SKM-1 treated with dmso at 0.1 percent for 144 hours (cell line): ENCODE measurements at regions not wholly inside any gene's neighbourhood (a gene's known extent, or its start where the extent isn't known, plus 50 kb on each side); places are given as distances from the start of the nearest gene placed in this dataset.

ENCODE experiments used
- DNase-seq: peaks from one replicate; lab custom pipeline; 2025; ENCODE audit not compliant: unreplicated experiment; lab: John Stamatoyannopoulos, UW

- DNase-seq: no peak
Measured at GRCh38 chr4:170656506-170656905, 566.8 kb upstream of the AADAT start.

GRCh38 chr4:170652571-170652970 is 562.8 kb upstream of the AADAT start:
- DNase-seq: no peak

GRCh38 chr4:170651786-170652185 is 562.0 kb upstream of the AADAT start:
- no peak for DNase-seq

GRCh38 chr4:170627418-170627817 is 537.7 kb upstream of the AADAT start:
- no peak for DNase-seq

- no peak for DNase-seq
Measured at GRCh38 chr4:170623899-170624298, 534.1 kb upstream of the AADAT start.

GRCh38 chr4:170610434-170610833 is 520.7 kb upstream of the AADAT start:
- DNase-seq: no peak

- DNase-seq: no peak
Measured at GRCh38 chr4:170599894-170600293, 510.1 kb upstream of the AADAT start.

GRCh38 chr4:170591076-170591475 is 501.3 kb upstream of the AADAT start:
- DNase-seq: no peak

- DNase-seq: peak; percentile 3
Measured at GRCh38 chr4:170589597-170590191, 499.9 kb upstream of the AADAT start.

- no peak for DNase-seq
Measured at GRCh38 chr4:170581969-170582368, 492.2 kb upstream of the AADAT start.

GRCh38 chr4:170581322-170581721 is 491.6 kb upstream of the AADAT start:
- DNase-seq: no peak

- no peak for DNase-seq
Measured at GRCh38 chr4:170580651-170581050, 490.9 kb upstream of the AADAT start.

GRCh38 chr4:170538821-170539473 is 449.2 kb upstream of the AADAT start:
- no peak for DNase-seq

- DNase-seq: no peak
Measured at GRCh38 chr4:170529748-170530722, 440.3 kb upstream of the AADAT start.

- no peak for DNase-seq
Measured at GRCh38 chr4:170526471-170526870, 436.7 kb upstream of the AADAT start.

GRCh38 chr4:170522427-170522970 is 432.7 kb upstream of the AADAT start:
- no peak for DNase-seq

- no peak for DNase-seq
Measured at GRCh38 chr4:170497689-170498088, 407.9 kb upstream of the AADAT start.

GRCh38 chr4:170497112-170497511 is 407.4 kb upstream of the AADAT start:
- DNase-seq: peak; percentile 6

- no peak for DNase-seq
Measured at GRCh38 chr4:170491981-170492380, 402.2 kb upstream of the AADAT start.

GRCh38 chr4:170476351-170476750 is 386.6 kb upstream of the AADAT start:
- DNase-seq: no peak

- no peak for DNase-seq
Measured at GRCh38 chr4:170465429-170465828, 375.7 kb upstream of the AADAT start.
